Panc1 (cell line): ENCODE measurements at regions not wholly inside any gene's neighbourhood (a gene's known extent, or its start where the extent isn't known, plus 50 kb on each side); places are given as distances from the start of the nearest gene placed in this dataset.

Experiments used
- POLR2AphosphoS5 ChIP-seq: IDR thresholded peaks from 2 replicates; pipeline ENCODE4 v1.6.1; 2012; ENCODE audit warnings: mild to moderate bottlenecking, low read depth, low read length, moderate library complexity
- SIN3A ChIP-seq: IDR thresholded peaks from 2 replicates; pipeline ENCODE4 v1.6.1; 2012; ENCODE audit warnings: low read depth, mild to moderate bottlenecking, low read length, moderate library complexity, borderline replicate concordance; ENCODE audit not compliant: insufficient read depth
- TCF7L2 ChIP-seq: IDR thresholded peaks from 2 replicates; pipeline ENCODE4 v1.6.1; 2011; ENCODE audit warnings: mild to moderate bottlenecking, low read depth, low read length, inconsistent platforms
- TF ChIP-seq, protein P1 (sequence below), 2 experiments: IDR thresholded peaks; 2 replicates each; pipeline ENCODE4 v1.6.1; 2011 to 2012; ENCODE audit warnings: low read depth in 2 of 2, control low read depth in 1 of 2, low read length in 1 of 2, mild to moderate bottlenecking in 1 of 2, moderate library complexity in 1 of 2; ENCODE audit not compliant: insufficient read depth in 1 of 2
- TF ChIP-seq, protein P2 (sequence below): fragments of 450-650 bp; IDR thresholded peaks from 2 replicates; pipeline ENCODE4 v1.5.1; 2017; ENCODE audit warnings: mild to moderate bottlenecking

DNA sequence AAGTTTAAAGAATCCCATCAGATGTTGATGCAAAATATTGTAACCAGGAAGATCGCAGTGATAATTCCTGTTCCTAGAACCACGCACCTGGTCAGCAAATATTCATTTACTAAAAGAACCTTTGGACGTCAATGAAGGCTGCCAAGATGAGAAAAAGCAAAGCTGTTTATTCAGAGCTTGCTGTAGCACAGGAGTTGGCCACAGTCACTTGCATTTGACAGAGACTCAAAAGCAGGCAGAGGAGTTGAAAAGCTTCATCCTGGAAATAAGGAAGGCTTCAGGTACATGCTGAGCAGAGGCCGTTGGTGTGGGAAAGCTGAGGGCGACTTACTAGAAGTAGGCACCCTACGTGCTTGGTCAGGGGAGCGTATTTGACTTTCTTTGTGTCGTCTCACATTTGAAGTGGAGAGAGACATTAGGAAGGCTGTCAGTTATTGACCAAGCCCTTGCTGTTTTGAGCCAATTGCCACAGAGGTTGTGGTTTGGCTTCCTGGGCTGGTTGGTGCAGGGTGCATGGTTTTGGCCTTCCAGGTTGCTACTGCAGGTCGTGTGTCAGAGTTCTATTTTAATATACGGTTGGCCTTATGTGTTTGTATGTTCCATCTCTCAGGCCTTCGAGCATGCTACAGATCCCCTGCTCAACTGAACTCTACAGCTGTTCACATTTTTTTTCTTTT lies 289.6 kb downstream of the METTL4 start:
- TF ChIP-seq, protein P1, sequence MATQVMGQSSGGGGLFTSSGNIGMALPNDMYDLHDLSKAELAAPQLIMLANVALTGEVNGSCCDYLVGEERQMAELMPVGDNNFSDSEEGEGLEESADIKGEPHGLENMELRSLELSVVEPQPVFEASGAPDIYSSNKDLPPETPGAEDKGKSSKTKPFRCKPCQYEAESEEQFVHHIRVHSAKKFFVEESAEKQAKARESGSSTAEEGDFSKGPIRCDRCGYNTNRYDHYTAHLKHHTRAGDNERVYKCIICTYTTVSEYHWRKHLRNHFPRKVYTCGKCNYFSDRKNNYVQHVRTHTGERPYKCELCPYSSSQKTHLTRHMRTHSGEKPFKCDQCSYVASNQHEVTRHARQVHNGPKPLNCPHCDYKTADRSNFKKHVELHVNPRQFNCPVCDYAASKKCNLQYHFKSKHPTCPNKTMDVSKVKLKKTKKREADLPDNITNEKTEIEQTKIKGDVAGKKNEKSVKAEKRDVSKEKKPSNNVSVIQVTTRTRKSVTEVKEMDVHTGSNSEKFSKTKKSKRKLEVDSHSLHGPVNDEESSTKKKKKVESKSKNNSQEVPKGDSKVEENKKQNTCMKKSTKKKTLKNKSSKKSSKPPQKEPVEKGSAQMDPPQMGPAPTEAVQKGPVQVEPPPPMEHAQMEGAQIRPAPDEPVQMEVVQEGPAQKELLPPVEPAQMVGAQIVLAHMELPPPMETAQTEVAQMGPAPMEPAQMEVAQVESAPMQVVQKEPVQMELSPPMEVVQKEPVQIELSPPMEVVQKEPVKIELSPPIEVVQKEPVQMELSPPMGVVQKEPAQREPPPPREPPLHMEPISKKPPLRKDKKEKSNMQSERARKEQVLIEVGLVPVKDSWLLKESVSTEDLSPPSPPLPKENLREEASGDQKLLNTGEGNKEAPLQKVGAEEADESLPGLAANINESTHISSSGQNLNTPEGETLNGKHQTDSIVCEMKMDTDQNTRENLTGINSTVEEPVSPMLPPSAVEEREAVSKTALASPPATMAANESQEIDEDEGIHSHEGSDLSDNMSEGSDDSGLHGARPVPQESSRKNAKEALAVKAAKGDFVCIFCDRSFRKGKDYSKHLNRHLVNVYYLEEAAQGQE (IDR thresholded peaks at IDR 0.05; ENCODE audit: insufficient read depth in 1 of 2, low read depth in 2 of 2, low read length in 1 of 2), result no peak
- TF ChIP-seq, protein P2, sequence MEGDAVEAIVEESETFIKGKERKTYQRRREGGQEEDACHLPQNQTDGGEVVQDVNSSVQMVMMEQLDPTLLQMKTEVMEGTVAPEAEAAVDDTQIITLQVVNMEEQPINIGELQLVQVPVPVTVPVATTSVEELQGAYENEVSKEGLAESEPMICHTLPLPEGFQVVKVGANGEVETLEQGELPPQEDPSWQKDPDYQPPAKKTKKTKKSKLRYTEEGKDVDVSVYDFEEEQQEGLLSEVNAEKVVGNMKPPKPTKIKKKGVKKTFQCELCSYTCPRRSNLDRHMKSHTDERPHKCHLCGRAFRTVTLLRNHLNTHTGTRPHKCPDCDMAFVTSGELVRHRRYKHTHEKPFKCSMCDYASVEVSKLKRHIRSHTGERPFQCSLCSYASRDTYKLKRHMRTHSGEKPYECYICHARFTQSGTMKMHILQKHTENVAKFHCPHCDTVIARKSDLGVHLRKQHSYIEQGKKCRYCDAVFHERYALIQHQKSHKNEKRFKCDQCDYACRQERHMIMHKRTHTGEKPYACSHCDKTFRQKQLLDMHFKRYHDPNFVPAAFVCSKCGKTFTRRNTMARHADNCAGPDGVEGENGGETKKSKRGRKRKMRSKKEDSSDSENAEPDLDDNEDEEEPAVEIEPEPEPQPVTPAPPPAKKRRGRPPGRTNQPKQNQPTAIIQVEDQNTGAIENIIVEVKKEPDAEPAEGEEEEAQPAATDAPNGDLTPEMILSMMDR, result no peak
- TF ChIP-seq POLR2AphosphoS5 (no peak), TCF7L2 (no peak), SIN3A (no peak)
